HG02840 (cell line): ENCODE measurements at regions not wholly inside any gene's neighbourhood (a gene's known extent, or its start where the extent isn't known, plus 50 kb on each side); places are given as distances from the start of the nearest gene placed in this dataset.

Experiments used
- ATAC-seq: cut with Tn5 transposase; IDR thresholded peaks from one replicate; pipeline ENCODE4 v1.9.1; 2021; ENCODE audit warnings: mild to moderate bottlenecking, moderate library complexity, moderate number of reproducible peaks; ENCODE audit not compliant: unreplicated experiment, low FRiP score

GRCh38 chr14:21735639-21736307 lies 62.2 kb upstream of the OR4E1 start:
- no peak for ATAC-seq

GRCh38 chr14:21735200-21735599 lies 61.6 kb upstream of the OR4E1 start:
- no peak for ATAC-seq

- no peak for ATAC-seq
Measured at GRCh38 chr14:21734457-21735074, 60.9 kb upstream of the OR4E1 start.

- no peak for ATAC-seq
Measured at GRCh38 chr14:21729703-21730233, 56.1 kb upstream of the OR4E1 start.

- ATAC-seq: no peak
Measured at GRCh38 chr14:21725250-21725649, 51.6 kb upstream of the OR4E1 start.

GRCh38 chr14:21724090-21724973 lies 50.7 kb upstream of the OR4E1 start:
- no peak for ATAC-seq

GRCh38 chr14:21723431-21724045 lies 49.9 kb upstream of the OR4E1 start:
- ATAC-seq: no peak
